ENCODE measurements at regions not wholly inside any gene's neighbourhood (a gene's known extent, or its start where the extent isn't known, plus 50 kb on each side); places are given as distances from the start of the nearest gene placed in this dataset.

DNA sequence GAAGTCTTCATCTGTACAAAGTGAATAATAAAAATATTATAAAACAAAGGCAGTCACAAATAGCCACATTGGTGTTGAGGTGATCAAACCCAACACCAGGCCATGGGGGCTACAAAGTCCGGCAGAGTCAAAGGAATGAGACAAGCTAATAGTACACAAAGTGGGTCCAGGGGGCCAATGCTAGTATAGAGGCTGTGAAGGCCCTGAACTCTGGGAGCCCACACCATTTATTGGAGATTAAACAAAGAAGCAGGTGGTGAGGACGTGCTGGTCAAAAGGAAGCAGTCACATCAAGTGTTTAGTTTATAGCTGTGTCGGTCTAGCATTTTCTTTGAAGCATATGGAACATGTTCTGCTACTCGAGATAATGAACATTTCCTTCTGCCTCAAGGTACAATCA lies 58.6 kb upstream of the CCT8L2 start (continued):
- TF ChIP-seq, protein P1, sequence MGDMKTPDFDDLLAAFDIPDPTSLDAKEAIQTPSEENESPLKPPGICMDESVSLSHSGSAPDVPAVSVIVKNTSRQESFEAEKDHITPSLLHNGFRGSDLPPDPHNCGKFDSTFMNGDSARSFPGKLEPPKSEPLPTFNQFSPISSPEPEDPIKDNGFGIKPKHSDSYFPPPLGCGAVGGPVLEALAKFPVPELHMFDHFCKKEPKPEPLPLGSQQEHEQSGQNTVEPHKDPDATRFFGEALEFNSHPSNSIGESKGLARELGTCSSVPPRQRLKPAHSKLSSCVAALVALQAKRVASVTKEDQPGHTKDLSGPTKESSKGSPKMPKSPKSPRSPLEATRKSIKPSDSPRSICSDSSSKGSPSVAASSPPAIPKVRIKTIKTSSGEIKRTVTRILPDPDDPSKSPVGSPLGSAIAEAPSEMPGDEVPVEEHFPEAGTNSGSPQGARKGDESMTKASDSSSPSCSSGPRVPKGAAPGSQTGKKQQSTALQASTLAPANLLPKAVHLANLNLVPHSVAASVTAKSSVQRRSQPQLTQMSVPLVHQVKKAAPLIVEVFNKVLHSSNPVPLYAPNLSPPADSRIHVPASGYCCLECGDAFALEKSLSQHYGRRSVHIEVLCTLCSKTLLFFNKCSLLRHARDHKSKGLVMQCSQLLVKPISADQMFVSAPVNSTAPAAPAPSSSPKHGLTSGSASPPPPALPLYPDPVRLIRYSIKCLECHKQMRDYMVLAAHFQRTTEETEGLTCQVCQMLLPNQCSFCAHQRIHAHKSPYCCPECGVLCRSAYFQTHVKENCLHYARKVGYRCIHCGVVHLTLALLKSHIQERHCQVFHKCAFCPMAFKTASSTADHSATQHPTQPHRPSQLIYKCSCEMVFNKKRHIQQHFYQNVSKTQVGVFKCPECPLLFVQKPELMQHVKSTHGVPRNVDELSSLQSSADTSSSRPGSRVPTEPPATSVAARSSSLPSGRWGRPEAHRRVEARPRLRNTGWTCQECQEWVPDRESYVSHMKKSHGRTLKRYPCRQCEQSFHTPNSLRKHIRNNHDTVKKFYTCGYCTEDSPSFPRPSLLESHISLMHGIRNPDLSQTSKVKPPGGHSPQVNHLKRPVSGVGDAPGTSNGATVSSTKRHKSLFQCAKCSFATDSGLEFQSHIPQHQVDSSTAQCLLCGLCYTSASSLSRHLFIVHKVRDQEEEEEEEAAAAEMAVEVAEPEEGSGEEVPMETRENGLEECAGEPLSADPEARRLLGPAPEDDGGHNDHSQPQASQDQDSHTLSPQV (IDR thresholded peaks at IDR 0.05): no peak
- TF ChIP-seq CBX3 (IDR thresholded peaks at IDR 0.05; ENCODE audit: borderline replicate concordance in 1 of 2, low read length in 2 of 2) (peak; percentile 17 to 93), TRIM24 (IDR thresholded peaks at IDR 0.05) (peak in 1 of 2 experiments; percentile 40; a peak in 1 of 4 replicates), MTA3 (IDR thresholded peaks at IDR 0.05; ENCODE audit: borderline replicate concordance) (0 out of 2 replicates have a peak, but pooled peaks have one; percentile 58), CHD2 (IDR thresholded peaks at IDR 0.05; ENCODE audit: low read depth, low read length) (0 out of 2 replicates have a peak, but pooled peaks have one; percentile 23), CHCHD3 (CRISPR knock-in tag; IDR thresholded peaks at IDR 0.05) (no peak), ZFX (CRISPR knock-in tag; IDR thresholded peaks at IDR 0.05) (0 out of 2 replicates have a peak, but pooled peaks have one; percentile 12), RB1 (IDR thresholded peaks at IDR 0.05; ENCODE audit: low read depth) (0 out of 2 replicates have a peak, but pooled peaks have one; percentile 12), TRIM28 (IDR thresholded peaks at IDR 0.05) (peak; percentile 98), ERF (CRISPR knock-in tag; IDR thresholded peaks at IDR 0.05) (no peak), SIN3A (IDR thresholded peaks at IDR 0.05; ENCODE audit: borderline replicate concordance in 2 of 2, control insufficient read depth in 1 of 2, low read depth in 2 of 2, low read length in 2 of 2) (no peak), GABPA (tag; conservative IDR thresholded peaks at IDR 0.05; ENCODE audit: low read depth) (no peak), EP400 (IDR thresholded peaks at IDR 0.05) (no peak), ARID4B (CRISPR knock-in tag; IDR thresholded peaks at IDR 0.05) (no peak), POLR2B (IDR thresholded peaks at IDR 0.05; ENCODE audit: low read depth, partially characterized antibody) (peak; percentile 26), GTF3C2 (IDR thresholded peaks at IDR 0.05; ENCODE audit: borderline replicate concordance, extremely low read depth, insufficient read length) (no peak), MYNN (IDR thresholded peaks at IDR 0.05) (0 out of 2 replicates have a peak, but pooled peaks have one; percentile 26), MYNN (CRISPR knock-in tag; IDR thresholded peaks at IDR 0.05) (no peak), BACH1 (tag; IDR thresholded peaks at IDR 0.05) (no peak)

All from K562 (cell line).